WERI-Rb-1 (cell line): ENCODE measurements at regions not wholly inside any gene's neighbourhood (a gene's known extent, or its start where the extent isn't known, plus 50 kb on each side); places are given as distances from the start of the nearest gene placed in this dataset.

Source experiments
- DNase-seq: peaks from one replicate; pipeline ENCODE4 v3.0.0-alpha.2; 2020
- H3K27ac ChIP-seq: fragments of 250-450 bp; sonication (Bioruptor Pico); 2 replicates; pipeline ENCODE4 v1.5.1; 2020; ENCODE audit warnings: mild to moderate bottlenecking, moderate library complexity
- H3K27me3 ChIP-seq: fragments of 250-450 bp; sonication (Bioruptor Pico); 2 replicates; pipeline ENCODE4 v1.5.1; 2021; ENCODE audit warnings: mild to moderate bottlenecking, low read depth, moderate library complexity; ENCODE audit not compliant: insufficient read depth, severe bottlenecking
- H3K36me3 ChIP-seq: fragments of 250-450 bp; sonication (Bioruptor Pico); 2 replicates; pipeline ENCODE4 v1.5.1; 2020; ENCODE audit warnings: mild to moderate bottlenecking, moderate library complexity
- H3K4me3 ChIP-seq: 2 replicates; pipeline ENCODE4 v1.5.1; 2011; ENCODE audit warnings: low read depth, mild to moderate bottlenecking, control low read depth, low read length
- H3K9me3 ChIP-seq: fragments of 250-450 bp; sonication (Bioruptor Pico); 2 replicates; pipeline ENCODE4 v1.5.1; 2021; ENCODE audit warnings: mild to moderate bottlenecking, moderate library complexity; ENCODE audit not compliant: severe bottlenecking
- TF ChIP-seq, protein P1 (sequence below): IDR thresholded peaks from 2 replicates; pipeline ENCODE4 v1.5.1; 2011; ENCODE audit warnings: low read depth, mild to moderate bottlenecking, control low read depth, inconsistent platforms, low read length

DNA sequence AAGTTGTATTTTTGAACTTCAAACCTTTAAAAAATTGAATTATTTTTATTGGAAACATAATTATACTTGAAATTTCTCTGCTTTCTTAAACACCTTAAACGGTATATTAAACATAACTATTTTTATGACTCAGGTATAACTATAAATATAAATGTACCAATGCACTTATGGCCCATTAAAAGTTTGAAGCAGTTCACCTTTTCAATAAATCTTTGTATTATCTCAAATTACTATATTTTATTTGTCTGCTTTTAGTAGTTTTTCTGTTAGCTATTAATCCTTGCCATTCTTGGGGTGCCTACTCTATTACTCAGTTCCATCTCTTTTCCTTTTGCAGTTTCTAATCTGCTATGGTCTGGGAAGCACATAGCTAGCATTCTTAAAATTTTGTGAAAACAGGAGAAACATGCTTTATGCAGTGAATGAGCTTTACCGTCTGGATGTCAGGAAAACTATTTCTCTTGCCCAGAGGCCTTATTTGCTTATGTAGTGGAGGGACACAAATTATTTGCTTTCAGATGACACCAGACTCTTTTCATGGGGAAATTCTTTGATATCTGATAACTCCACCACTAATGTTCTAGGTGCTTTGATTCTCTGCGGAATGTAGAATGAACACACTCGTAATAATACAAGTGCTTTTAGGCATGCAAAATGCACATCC lies 378.9 kb upstream of the CITED2 start:
- DNase-seq = no peak
- no peak overlapping the region for H3K4me3 ChIP-seq
- TF ChIP-seq, protein P1, sequence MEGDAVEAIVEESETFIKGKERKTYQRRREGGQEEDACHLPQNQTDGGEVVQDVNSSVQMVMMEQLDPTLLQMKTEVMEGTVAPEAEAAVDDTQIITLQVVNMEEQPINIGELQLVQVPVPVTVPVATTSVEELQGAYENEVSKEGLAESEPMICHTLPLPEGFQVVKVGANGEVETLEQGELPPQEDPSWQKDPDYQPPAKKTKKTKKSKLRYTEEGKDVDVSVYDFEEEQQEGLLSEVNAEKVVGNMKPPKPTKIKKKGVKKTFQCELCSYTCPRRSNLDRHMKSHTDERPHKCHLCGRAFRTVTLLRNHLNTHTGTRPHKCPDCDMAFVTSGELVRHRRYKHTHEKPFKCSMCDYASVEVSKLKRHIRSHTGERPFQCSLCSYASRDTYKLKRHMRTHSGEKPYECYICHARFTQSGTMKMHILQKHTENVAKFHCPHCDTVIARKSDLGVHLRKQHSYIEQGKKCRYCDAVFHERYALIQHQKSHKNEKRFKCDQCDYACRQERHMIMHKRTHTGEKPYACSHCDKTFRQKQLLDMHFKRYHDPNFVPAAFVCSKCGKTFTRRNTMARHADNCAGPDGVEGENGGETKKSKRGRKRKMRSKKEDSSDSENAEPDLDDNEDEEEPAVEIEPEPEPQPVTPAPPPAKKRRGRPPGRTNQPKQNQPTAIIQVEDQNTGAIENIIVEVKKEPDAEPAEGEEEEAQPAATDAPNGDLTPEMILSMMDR = no peak
- no peaks in the 10 kb centered on the region for H3K9me3 ChIP-seq
- no peaks in the 10 kb centered on the region for H3K27me3 ChIP-seq
- no peak overlapping the region for H3K27ac ChIP-seq
- H3K36me3 ChIP-seq = no peaks in the 10 kb centered on the region

DNA sequence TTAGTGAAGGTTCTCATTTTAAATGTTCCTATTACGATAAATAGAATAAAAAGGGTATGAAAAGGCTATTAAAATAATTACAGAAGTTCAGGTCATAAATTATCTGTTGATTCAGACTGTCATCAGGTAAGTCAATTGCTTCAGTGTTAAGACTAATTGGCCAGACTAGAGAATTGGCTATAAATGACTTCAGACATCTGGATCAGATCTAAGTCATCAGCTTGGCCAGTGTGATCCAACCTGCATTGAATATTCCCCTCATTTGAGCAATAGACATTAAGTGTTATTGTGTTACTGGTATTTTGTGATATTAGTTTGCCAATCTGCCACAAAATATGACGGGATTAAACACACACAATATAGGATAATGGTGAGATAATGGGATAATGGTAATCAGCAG lies 377.6 kb upstream of the CITED2 start:
- H3K27ac ChIP-seq = no peak overlapping the region
- DNase-seq = no peak
- no peaks in the 10 kb centered on the region for H3K36me3 ChIP-seq
- no peaks in the 10 kb centered on the region for H3K9me3 ChIP-seq
- no peak overlapping the region for H3K4me3 ChIP-seq
- H3K27me3 ChIP-seq = no peaks in the 10 kb centered on the region
- TF ChIP-seq, protein P1 = no peak

DNA sequence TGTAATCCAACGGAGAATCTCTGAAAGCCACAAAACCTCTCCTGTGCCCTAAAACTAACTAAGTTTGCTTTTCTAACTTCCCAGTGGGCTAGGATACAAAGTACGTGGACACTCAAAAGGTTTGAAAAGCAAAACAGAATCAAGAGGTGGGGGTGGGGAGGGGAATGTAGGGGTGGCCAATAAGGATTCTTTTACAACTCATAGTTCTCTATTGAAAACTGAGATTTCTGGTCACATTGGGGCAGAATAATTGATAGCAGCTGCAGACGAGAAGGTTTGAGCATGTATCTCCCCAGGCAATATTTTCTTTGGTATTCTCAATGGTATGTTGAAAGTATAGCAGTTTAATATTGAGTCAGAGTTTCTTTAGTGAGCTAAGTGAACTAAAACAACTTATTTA lies 376.7 kb upstream of the CITED2 start:
- Histone ChIP-seq H3K9me3 (no peaks in the 10 kb centered on the region), H3K4me3 (no peak overlapping the region), H3K36me3 (no peaks in the 10 kb centered on the region), H3K27ac (no peak overlapping the region), H3K27me3 (no peaks in the 10 kb centered on the region)
- DNase-seq = no peak
- TF ChIP-seq, protein P1 = no peak

DNA sequence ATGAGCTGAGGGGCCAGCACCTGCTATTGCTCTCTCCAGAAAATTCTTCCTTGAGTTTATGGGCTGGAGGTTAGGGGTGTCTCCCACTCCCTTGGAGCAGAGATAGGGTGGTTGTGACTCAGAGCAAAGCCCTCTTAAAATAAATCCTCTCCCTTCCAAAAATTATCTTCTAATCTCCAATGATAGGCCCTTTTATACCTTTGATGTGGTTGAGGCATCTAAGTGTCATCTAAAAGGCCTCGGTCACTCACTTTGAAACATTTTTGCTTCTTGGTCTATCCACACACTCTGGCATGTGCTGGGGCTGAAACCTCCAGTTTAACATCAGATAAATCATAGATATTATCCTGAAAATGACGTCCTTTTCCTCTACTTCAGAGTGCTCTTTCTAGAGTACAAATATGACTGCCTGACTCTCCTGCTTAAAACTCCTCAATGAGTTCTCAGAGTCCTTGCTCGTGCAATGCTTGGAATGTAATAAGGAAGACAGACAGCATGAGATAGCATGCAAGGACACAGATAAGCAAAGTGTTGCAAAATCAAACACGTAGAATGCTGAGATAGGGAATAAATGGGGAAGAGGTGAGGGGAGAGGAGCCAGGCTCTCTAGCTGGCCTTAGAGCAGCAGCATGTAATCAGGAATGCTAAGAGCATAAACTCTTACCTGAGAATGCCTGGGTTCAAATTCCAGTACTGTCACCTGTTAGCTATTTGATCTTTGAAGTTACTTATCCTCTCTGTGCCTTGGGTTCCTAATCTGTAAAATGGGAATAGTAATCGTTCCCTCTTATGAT lies 374.1 kb upstream of the CITED2 start:
- Histone ChIP-seq H3K4me3 (no peak overlapping the region), H3K27me3 (no peaks in the 10 kb centered on the region), H3K27ac (no peak overlapping the region), H3K9me3 (no peaks in the 10 kb centered on the region), H3K36me3 (no peaks in the 10 kb centered on the region)
- TF ChIP-seq, protein P1 = no peak
- no peak for DNase-seq

DNA sequence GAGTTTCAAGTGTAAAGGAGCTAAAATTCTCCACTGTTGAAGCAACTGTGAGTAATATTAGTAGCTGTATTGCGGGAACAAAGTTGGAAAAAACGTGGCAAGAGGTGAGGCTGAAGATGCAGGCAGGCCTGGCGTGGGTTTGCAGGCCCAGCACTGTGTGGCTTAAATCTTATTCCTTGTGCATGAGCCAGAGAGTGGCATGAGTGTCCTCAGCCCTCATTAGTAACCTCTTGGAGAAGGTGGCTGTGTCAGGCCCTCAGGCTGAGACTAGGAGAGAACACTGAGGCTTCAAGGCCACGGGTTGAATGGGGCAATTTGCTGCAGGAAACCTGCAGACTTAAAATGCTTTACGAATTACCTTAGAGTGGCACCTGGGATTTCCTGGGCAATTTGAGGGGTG lies 372.7 kb upstream of the CITED2 start:
- DNase-seq = no peak
- TF ChIP-seq, protein P1 = no peak
- H3K27ac ChIP-seq = no peak overlapping the region
- no peak overlapping the region for H3K4me3 ChIP-seq
- no peaks in the 10 kb centered on the region for H3K27me3 ChIP-seq
- H3K36me3 ChIP-seq = no peaks in the 10 kb centered on the region
- H3K9me3 ChIP-seq = no peaks in the 10 kb centered on the region

DNA sequence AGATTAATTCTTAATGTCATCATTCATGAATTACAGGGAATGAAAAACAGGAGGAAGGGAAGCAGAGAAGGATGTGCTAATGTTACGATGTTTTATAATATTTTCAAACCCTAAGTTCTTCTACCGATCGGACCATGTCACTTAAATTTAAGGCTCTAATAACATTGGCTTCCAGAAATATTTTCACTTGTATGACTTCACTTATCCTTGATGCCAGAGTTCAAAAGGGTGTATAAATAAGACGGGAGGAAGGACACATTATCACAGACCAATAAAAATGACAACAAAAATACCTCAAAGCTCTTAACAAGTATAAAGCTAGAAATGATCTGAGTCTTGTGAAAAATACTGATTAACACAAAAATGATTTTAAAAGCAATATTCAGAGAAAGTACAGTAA lies 370.4 kb upstream of the CITED2 start:
- Histone ChIP-seq H3K36me3 (no peaks in the 10 kb centered on the region), H3K4me3 (no peak overlapping the region), H3K27me3 (no peaks in the 10 kb centered on the region), H3K27ac (no peak overlapping the region), H3K9me3 (no peaks in the 10 kb centered on the region)
- TF ChIP-seq, protein P1 = no peak
- no peak for DNase-seq
